ENCODE measurements at regions not wholly inside any gene's neighbourhood (a gene's known extent, or its start where the extent isn't known, plus 50 kb on each side); places are given as distances from the start of the nearest gene placed in this dataset.

GRCh38 chr2:240236217-240237111 is 96.0 kb upstream of the OTOS start:
- CTCF ChIA-PET, result interaction anchor here (0.9 to 1.3 kb wide), 3 partner anchors 20 to 175 kb away, joined by 3 to 4 read pairs (median 3); no protein-coding TSS in a partner anchor
- H2AFZ ChIP-seq (ENCODE audit: low read depth), result no peak overlapping the region
- H3F3A ChIP-seq (replicated peaks; ENCODE audit: insufficient read depth), result no peaks in the 10 kb centered on the region
- H4K20me1 ChIP-seq (ENCODE audit: insufficient read depth), result no peaks in the 10 kb centered on the region
- H3K9me2 ChIP-seq, result no peaks in the 10 kb centered on the region
- no peaks in the 10 kb centered on the region for H3K27me3 ChIP-seq (ENCODE audit: insufficient read depth)
- H3K4me2 ChIP-seq, result no peak overlapping the region
- no peaks in the 10 kb centered on the region for H3K79me2 ChIP-seq (ENCODE audit: insufficient read depth)
- no peaks in the 10 kb centered on the region for H3K36me3 ChIP-seq (replicated peaks in 1 of 2; ENCODE audit: control insufficient read depth in 1 of 2, insufficient read depth in 2 of 2, low read length in 1 of 2)
- TF ChIP-seq FOXJ3 (CRISPR knock-in tag; IDR thresholded peaks at IDR 0.05) (0 out of 2 replicates have a peak, but pooled peaks have one; percentile 14), MXI1 (IDR thresholded peaks at IDR 0.05; ENCODE audit: low read depth, low read length) (peak; percentile 31; the same call in 1 of the 2 replicates), POLR2AphosphoS5 (IDR thresholded peaks at IDR 0.05; ENCODE audit: low read depth, low read length) (no peak), MAX (IDR thresholded peaks at IDR 0.05; ENCODE audit: low read depth) (no peak), NRF1 (IDR thresholded peaks at IDR 0.05; ENCODE audit: low read depth, low read length) (no peak), MEF2A (IDR thresholded peaks at IDR 0.05; ENCODE audit: borderline replicate concordance, low read depth) (no peak), FOSL2 (IDR thresholded peaks at IDR 0.05; ENCODE audit: borderline replicate concordance, low read depth) (no peak), FOXM1 (IDR thresholded peaks at IDR 0.05; ENCODE audit: low read depth) (no peak)
- peak; percentile 55 for DNase-seq
- H3K4me3 ChIP-seq (ENCODE audit: low read depth in 2 of 2, low read length in 1 of 2), result no peak overlapping the region
- WGBS (ENCODE audit: low lambda C conversion rate), result 42% methylated on average over 10 of the region's 12 CpGs
- no peak overlapping the region for H3K9ac ChIP-seq
- H3K27ac ChIP-seq (ENCODE audit: low read depth in 2 of 2, low read length in 1 of 2), result no peak overlapping the region
- H3K9me3 ChIP-seq, result no peaks in the 10 kb centered on the region
- POLR2A ChIA-PET, result no interaction called here
- peaks cover 0 to 22% of the 10 kb centered on the region in 2 experiments; a peak in 1 of 4 replicates for H3K4me1 ChIP-seq (ENCODE audit: control insufficient read depth in 1 of 2, insufficient read depth in 2 of 2, low read depth in 1 of 2, low read length in 1 of 2)

- H2AFZ ChIP-seq (ENCODE audit: low read depth), result no peak overlapping the region
- CTCF ChIA-PET, result no interaction called here
- H3K4me2 ChIP-seq, result no peak overlapping the region
Observed at GRCh38 chr2:240237609-240238174, 97.2 kb upstream of the OTOS start.

More at GRCh38 chr2:240237609-240238174, 97.2 kb upstream of the OTOS start:
- Histone ChIP-seq H3K4me3 (ENCODE audit: low read depth in 2 of 2, low read length in 1 of 2) (no peak overlapping the region), H3F3A (replicated peaks; ENCODE audit: insufficient read depth) (no peaks in the 10 kb centered on the region), H3K9me3 (no peaks in the 10 kb centered on the region), H4K20me1 (ENCODE audit: insufficient read depth) (no peaks in the 10 kb centered on the region), H3K27me3 (ENCODE audit: insufficient read depth) (no peaks in the 10 kb centered on the region), H3K9me2 (no peaks in the 10 kb centered on the region), H3K79me2 (ENCODE audit: insufficient read depth) (no peaks in the 10 kb centered on the region), H3K36me3 (replicated peaks in 1 of 2; ENCODE audit: control insufficient read depth in 1 of 2, insufficient read depth in 2 of 2, low read length in 1 of 2) (no peaks in the 10 kb centered on the region), H3K4me1 (ENCODE audit: control insufficient read depth in 1 of 2, insufficient read depth in 2 of 2, low read depth in 1 of 2, low read length in 1 of 2) (peaks cover 0 to 11% of the 10 kb centered on the region in 2 experiments; a peak in 1 of 4 replicates), H3K27ac (ENCODE audit: low read depth in 2 of 2, low read length in 1 of 2) (no peak overlapping the region), H3K9ac (no peak overlapping the region)
- 67% methylated on average over 11 of the region's 11 CpGs for WGBS (ENCODE audit: low lambda C conversion rate)
- POLR2A ChIA-PET, result no interaction called here
- TF ChIP-seq GABPA (IDR thresholded peaks at IDR 0.05; ENCODE audit: low read depth) (no peak), CHD2 (IDR thresholded peaks at IDR 0.05; ENCODE audit: low read length, partially characterized antibody) (no peak), TEAD4 (IDR thresholded peaks at IDR 0.05; ENCODE audit: borderline replicate concordance, insufficient read depth) (no peak), TAF1 (IDR thresholded peaks at IDR 0.05; ENCODE audit: borderline replicate concordance, low read depth, low read length) (no peak), SIN3A (IDR thresholded peaks at IDR 0.05; ENCODE audit: borderline replicate concordance, low read depth, low read length) (no peak), RFX5 (IDR thresholded peaks at IDR 0.05; ENCODE audit: low read length) (no peak), POLR2AphosphoS5 (IDR thresholded peaks at IDR 0.05; ENCODE audit: low read depth, low read length) (no peak), MEF2A (IDR thresholded peaks at IDR 0.05; ENCODE audit: borderline replicate concordance, low read depth) (no peak), MAX (IDR thresholded peaks at IDR 0.05; ENCODE audit: low read depth) (no peak)
- no peak for DNase-seq

Measured in SK-N-SH (cell line).